Adrenal gland (tissue), 9 donors: ENCODE measurements at regions not wholly inside any gene's neighbourhood (a gene's known extent, or its start where the extent isn't known, plus 50 kb on each side); places are given as distances from the start of the nearest gene placed in this dataset.

Experiments used
- DNase-seq, 7 donors: peaks; one replicate each; pipeline ENCODE4 v3.0.0-alpha.2; 2019 to 2020
- H3K27ac ChIP-seq, 5 donors: fragments of 200-600 bp; sonication (generic) in 4 of 5; 1 replicate in 3 of 5; 2 replicates in 2 of 5; pipeline versions ENCODE4 v1.5.1 to v1.8.0; 2016 to 2020; ENCODE audit warnings: mild to moderate bottlenecking in 1 of 5
- H3K27me3 ChIP-seq: fragments of 200-600 bp; 2 replicates; pipeline ENCODE4 v1.8.0; 2021
- H3K36me3 ChIP-seq, 2 donors: fragments of 200-600 bp; replicated peaks in 1 of 2; 1 replicate in 1 of 2; 2 replicates in 1 of 2; pipeline versions ENCODE4 v1.5.1 to v1.8.0; 2018 to 2022
- H3K4me1 ChIP-seq, 2 donors: fragments of 200-600 bp; replicated peaks in 1 of 2; 1 replicate in 1 of 2; 2 replicates in 1 of 2; pipeline versions ENCODE4 v1.5.1 to v1.8.0; 2018 to 2021
- H3K4me3 ChIP-seq, 4 donors: fragments of 200-600 bp; sonication (generic) in 3 of 4; one replicate each; pipeline ENCODE4 v1.5.1; 2016 to 2018
- H3K9me3 ChIP-seq, 3 donors: fragments of 200-600 bp; sonication (generic) in 1 of 3; replicated peaks in 1 of 3; 1 replicate in 2 of 3; 2 replicates in 1 of 3; pipeline versions ENCODE4 v1.5.1 to v1.8.0; 2016 to 2021
- CTCF ChIP-seq, 6 experiments: fragments of 450-650 bp in 4 of 6; fragments of 200-600 bp in 2 of 6; sonication (generic) in 1 of 6; IDR thresholded peaks; 1 replicate in 5 of 6; 2 replicates in 1 of 6; pipeline versions ENCODE4 v1.5.1 to v1.8.0; 2016 to 2021; ENCODE audit warnings: antibody characterized with exemption in 6 of 6, mild to moderate bottlenecking in 2 of 6, moderate library complexity in 1 of 6
- POLR2A ChIP-seq, 2 donors: fragments of 450-650 bp; IDR thresholded peaks; one replicate each; pipeline ENCODE4 v1.6.1; 2017; ENCODE audit warnings: antibody characterized with exemption in 2 of 2, mild to moderate bottlenecking in 2 of 2, moderate library complexity in 1 of 2
- WGBS, 4 donors: extraction: QIAGEN DNeasy Blood & Tissue Kit in 2 of 4; methylation state at CpG; one replicate each; pipeline versions ENCODE4 v1.1.5 to v1.1.7; 2013 to 2017; 5-methylcytosine and 5-hydroxymethylcytosine counted together
- intact Hi-C, 2 donors: fragments of 100-400 bp; cut with DNase I; formaldehyde crosslinking; loops; one replicate each; pipeline versions ENCODE4 v1.14.1 to v1.15.0; 2022 to 2023
- donor health status: healthy with polysubstance abuse.
- donor health status: Bipolar disorder and iron deficiency.
- donor health status: DM: yes; HTN: yes; CAD: no.
- donor health status: DM: no; HTN: no; CAD: no.
- donor health status: DM: no; HTN: no; CAD: no.

DNA sequence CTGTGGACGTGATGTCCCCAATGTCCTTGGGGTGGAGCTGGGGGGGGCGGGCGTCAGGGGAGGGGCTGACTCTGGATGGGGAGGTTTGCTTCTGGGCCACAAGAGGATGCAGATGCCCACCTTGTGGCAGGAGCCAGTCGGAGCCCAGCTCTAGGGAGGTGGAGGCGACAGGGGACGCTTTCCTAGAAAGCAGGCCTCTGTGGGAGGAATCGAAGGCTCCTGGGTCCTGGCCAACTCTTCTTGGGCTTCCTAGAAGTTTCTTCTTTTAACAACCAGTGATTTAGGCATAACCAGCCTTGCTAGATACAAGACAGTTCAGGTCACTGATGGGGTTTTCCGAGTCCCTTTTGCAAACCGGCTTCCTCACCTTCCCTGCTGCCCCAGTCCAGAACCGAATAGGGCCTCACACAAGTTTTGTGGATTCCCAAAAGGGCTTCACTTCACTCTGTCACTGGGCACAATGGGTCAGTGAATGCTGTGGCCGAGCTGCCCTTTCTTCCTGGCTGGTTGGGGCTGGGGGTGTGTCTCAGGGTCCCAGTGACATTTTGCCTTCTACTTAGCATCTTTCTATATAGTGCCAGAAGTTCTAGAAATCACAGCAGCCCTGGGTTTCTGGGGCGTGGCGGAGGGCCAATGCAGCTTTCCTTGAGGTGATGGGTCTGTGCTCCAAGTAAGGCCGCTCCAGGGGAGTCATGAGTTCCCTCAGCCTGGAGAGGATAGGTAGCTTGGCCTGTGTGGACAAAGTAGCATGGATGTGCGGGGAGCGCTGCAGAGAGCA is 78.4 kb upstream of the FOXP4 start:
- no peaks in the 10 kb centered on the region for H3K9me3 ChIP-seq
- 70 to 79% (median 72%) methylated on average over 12 to 16 of the region's 16 CpGs for WGBS, 4 donors
- H3K4me3 ChIP-seq: no peak overlapping the region
- no peak for DNase-seq
- peaks cover 0 to 5% of the 10 kb centered on the region in 2 donors for H3K4me1 ChIP-seq
- no peak overlapping the region for H3K27ac ChIP-seq
- TF ChIP-seq POLR2A (IDR thresholded peaks at IDR 0.05) (no peak), CTCF (IDR thresholded peaks at IDR 0.05) (no peak)
- H3K27me3 ChIP-seq: peaks cover 30% of the 10 kb centered on the region
- H3K36me3 ChIP-seq: no peaks in the 10 kb centered on the region
- intact Hi-C loops: no loop called here

GRCh38 chr6:41469156-41470028 is 76.8 kb upstream of the FOXP4 start:
- TF ChIP-seq POLR2A (IDR thresholded peaks at IDR 0.05) (no peak), CTCF (IDR thresholded peaks at IDR 0.05) (no peak)
- Histone ChIP-seq H3K4me3 (no peak overlapping the region), H3K9me3 (no peaks in the 10 kb centered on the region), H3K36me3 (no peaks in the 10 kb centered on the region), H3K27me3 (peaks cover 26% of the 10 kb centered on the region), H3K27ac (no peak overlapping the region), H3K4me1 (peaks cover 0 to 5% of the 10 kb centered on the region in 2 donors)
- no peak for DNase-seq
- intact Hi-C loops: no loop called here
- WGBS, 4 donors: 57 to 73% (median 63%) methylated on average over 18 to 20 of the region's 20 CpGs

- H3K36me3 ChIP-seq: no peaks in the 10 kb centered on the region
- intact Hi-C loops: no loop called here
- DNase-seq: no peak
- H3K4me1 ChIP-seq: peaks cover 0 to 5% of the 10 kb centered on the region in 2 donors
- peaks cover 25% of the 10 kb centered on the region for H3K27me3 ChIP-seq
- no peak overlapping the region for H3K27ac ChIP-seq
- peak overlapping the region in 1 of 4 donors; percentile 11 for H3K4me3 ChIP-seq
- no peaks in the 10 kb centered on the region for H3K9me3 ChIP-seq
- TF ChIP-seq CTCF (IDR thresholded peaks at IDR 0.05) (no peak), POLR2A (IDR thresholded peaks at IDR 0.05) (no peak)
- 27 to 46% (median 35%) methylated on average over 20 to 23 of the region's 23 CpGs for WGBS, 4 donors
These were observed 76.2 kb upstream of the FOXP4 start for GRCh38 chr6:41470029-41470330.

DNA sequence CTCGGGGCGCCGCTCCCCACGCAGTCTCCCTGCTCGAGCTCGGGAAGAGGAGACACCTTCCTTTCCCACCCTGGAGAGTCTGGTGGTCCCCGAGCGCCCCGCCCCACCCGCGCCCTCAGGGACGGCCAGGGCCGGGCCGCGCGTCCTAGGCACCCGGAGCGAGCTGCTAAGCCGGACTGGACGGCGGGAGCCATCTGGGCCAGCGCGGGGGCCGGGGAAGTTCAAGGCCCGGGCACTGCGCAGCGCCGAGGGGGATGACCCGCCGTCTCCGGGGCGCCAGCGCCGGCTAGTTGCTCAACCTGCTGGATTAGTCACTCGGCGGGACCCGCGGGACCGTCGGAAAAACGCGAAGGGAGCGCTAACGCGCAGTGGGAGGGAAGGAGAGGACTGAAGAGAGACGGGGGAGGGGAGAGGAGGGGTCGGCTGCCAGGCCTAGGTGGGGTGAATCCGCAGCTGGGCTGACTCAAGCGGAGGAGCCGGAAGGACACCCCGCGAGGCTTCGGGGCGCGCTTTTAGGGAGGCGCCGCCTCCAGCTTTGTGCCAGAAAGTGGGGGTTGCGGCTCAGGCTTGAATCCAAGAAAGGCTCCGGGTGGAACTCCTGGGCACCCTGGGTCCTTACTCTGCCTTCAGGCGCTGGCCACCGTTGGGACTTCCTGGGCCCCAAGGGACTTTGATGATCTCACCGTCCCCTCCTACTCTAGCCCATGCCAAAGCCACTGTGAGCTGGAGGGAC is 75.7 kb upstream of the FOXP4 start:
- no peaks in the 10 kb centered on the region for H3K9me3 ChIP-seq
- peak overlapping the region in 1 of 4 donors; percentile 11 for H3K4me3 ChIP-seq
- peak in 4 of 7 donors; percentile 25 to 46 (median 36) for DNase-seq
- H3K36me3 ChIP-seq: no peaks in the 10 kb centered on the region
- peaks cover 25% of the 10 kb centered on the region for H3K27me3 ChIP-seq
- 9 to 25% (median 14%) methylated on average over 39 to 62 of the region's 62 CpGs for WGBS, 4 donors
- no peak for TF ChIP-seq CTCF (IDR thresholded peaks at IDR 0.05)
- no peak for TF ChIP-seq POLR2A (IDR thresholded peaks at IDR 0.05)
- H3K4me1 ChIP-seq: peaks cover 0 to 5% of the 10 kb centered on the region in 2 donors
- intact Hi-C loops: no loop called here
- H3K27ac ChIP-seq: no peak overlapping the region
